ENCODE measurements at regions not wholly inside any gene's neighbourhood (a gene's known extent, or its start where the extent isn't known, plus 50 kb on each side); places are given as distances from the start of the nearest gene placed in this dataset.

DNA sequence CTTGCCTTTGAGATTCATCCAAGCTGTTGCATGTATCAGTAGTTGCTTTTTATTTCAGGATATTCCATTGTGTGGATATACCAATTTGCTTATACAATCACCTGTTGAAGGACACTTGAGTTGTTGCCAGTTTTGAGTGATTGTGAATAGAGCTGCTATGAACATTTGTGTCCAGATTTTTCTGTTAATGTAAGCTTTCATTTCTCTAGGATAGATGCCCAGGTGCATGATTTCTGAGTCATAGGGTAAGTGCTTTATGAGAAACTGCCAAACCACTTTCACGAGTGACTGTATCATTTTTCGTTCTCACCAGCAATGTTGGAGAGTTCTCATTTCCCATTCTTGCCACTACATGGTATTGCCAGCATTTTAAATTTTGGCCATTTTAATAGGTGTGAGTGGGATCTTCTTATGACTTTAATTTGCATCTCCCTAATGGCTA lies 434.6 kb upstream of the RGS6 start:
- no peaks in the 10 kb centered on the region; a peak in 1 of 5 replicates for H3K4me1 ChIP-seq (replicated peaks in 1 of 2; ENCODE audit: control insufficient read depth in 2 of 2, insufficient read depth in 2 of 2, low read length in 2 of 2)
- no peaks in the 10 kb centered on the region for H3K9me1 ChIP-seq (ENCODE audit: control insufficient read depth, insufficient read depth, low read length)
- no peaks in the 10 kb centered on the region for H3K27me3 ChIP-seq (ENCODE audit: control insufficient read depth in 2 of 2, insufficient read depth in 2 of 2, low read length in 2 of 2)
- DNase-seq (ENCODE audit: extremely low read depth in 1 of 4, low spot score in 3 of 4) = no peak
- no peak overlapping the region for H3K4me2 ChIP-seq (ENCODE audit: insufficient read depth, low read length)
- WGBS (ENCODE audit: insufficient coverage, low coverage, missing lambda C conversion rate) = 19% methylated on average over 2 of the region's 2 CpGs
- H4K20me1 ChIP-seq (replicated peaks; ENCODE audit: control insufficient read depth, insufficient read depth, low read length) = no peaks in the 10 kb centered on the region
- H3K36me3 ChIP-seq (ENCODE audit: control insufficient read depth, insufficient read depth, low read length) = no peaks in the 10 kb centered on the region
- no peaks in the 10 kb centered on the region for H3K79me2 ChIP-seq (ENCODE audit: control insufficient read depth, insufficient read depth, low read length)
- BruUV-seq (replicated peaks) = no TSS peak
- CTCF ChIA-PET (ENCODE audit: low intra/inter-chr PET ratio) = no interaction called here
- in situ Hi-C loops (cut with MboI) (no loop called here), intact Hi-C loops (cut with micrococcal nuclease) (no loop called here)
- no peak for ATAC-seq
- POLR2A ChIA-PET = interaction anchor here (1.1 to 1.4 kb wide), 2 partner anchors 12 to 15 kb away, joined by 3 to 4 read pairs; no protein-coding TSS in a partner anchor
- H3K9me3 ChIP-seq (replicated peaks; ENCODE audit: control insufficient read depth, insufficient read depth, low read depth, low read length) = no peaks in the 10 kb centered on the region
- no peak overlapping the region for H3K4me3 ChIP-seq
- no peak overlapping the region for H3K9ac ChIP-seq (ENCODE audit: insufficient read depth in 1 of 2, low read depth in 2 of 2, low read length in 2 of 2)
- TF ChIP-seq ZKSCAN3 (CRISPR knock-in tag; IDR thresholded peaks at IDR 0.05) = no peak
- TF ChIP-seq TAL1 (IDR thresholded peaks at IDR 0.05) = no peak
- TF ChIP-seq ZFX (CRISPR knock-in tag; IDR thresholded peaks at IDR 0.05) = no peak
- TF ChIP-seq SIX5 (IDR thresholded peaks at IDR 0.05; ENCODE audit: borderline replicate concordance in 1 of 2, insufficient read depth in 1 of 2, low read depth in 1 of 2, low read length in 2 of 2) = no peak
- no peak for TF ChIP-seq CBFA2T2 (conservative IDR thresholded peaks at IDR 0.05)
- no peak for TF ChIP-seq CEBPZ (IDR thresholded peaks at IDR 0.05; ENCODE audit: borderline replicate concordance, low read depth, low read length)
- no peak overlapping the region for H3K27ac ChIP-seq (ENCODE audit: extremely low read depth, low read depth, low read length)
- no peak for FAIRE-seq
- H2AFZ ChIP-seq (ENCODE audit: low read depth, low read length) = no peak overlapping the region

All from K562 (cell line).